ENCODE measurements at regions not wholly inside any gene's neighbourhood (a gene's known extent, or its start where the extent isn't known, plus 50 kb on each side); places are given as distances from the start of the nearest gene placed in this dataset.
"Not testable (repeated sequence)": the region's sequence is repeated elsewhere in the genome, so short reads cannot be mapped to it uniquely, and the experiment has no call there.

DNA sequence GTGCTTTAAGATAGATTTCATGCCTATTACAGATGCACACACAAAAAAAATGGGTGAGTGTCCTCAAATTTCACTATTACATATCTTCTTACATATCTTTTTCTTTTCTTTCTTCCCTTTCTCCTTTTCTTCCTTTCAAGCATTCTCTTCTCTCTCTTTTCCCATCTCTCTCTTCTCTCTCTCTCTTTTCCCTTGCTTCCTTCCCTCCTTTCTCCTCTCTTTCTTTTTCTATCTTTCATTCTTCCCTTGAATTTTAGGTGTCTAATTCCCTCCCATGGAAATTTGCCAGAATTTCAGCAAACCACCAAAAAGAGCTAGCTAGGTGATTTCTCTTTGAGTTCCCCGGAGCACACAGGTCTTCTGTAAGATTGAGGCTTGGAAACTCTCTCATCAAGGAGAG is 395.3 kb upstream of the RUNX1 start:
- no peak for DNase-seq

DNA sequence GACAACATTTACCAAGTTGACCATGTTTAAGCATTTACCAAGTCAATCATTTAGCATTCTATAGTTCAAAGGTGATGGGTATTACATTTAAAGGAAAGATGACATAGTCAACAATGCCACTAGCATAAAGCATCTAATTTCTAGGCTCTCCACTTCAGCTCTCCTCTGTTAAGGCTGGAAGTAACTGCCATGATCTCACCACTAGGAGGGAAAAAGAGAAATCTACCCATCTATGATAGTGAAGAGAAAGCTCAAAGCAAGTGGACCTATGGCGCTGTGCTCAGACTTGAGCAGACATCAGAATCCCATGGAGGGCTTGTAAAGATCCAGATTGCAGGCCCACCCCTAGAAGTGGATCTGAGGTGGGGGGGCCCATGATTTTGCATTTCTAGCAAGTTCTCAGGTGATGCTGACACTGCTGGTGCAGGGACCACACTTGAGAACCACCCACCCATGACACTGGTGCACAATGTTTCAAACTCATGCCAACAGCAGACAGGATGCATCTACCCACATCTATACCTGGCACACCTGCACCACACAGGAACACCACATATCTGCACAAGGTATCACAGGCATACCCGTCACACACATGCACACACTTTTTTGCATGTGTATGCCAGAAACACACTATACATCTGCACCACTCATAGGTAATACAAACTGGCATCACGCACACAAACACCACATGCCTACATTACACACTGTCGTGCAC is 392.9 kb upstream of the RUNX1 start:
- DNase-seq, result no peak

- peak; percentile 25 for DNase-seq
These were observed 389.7 kb upstream of the RUNX1 start for GRCh38 chr21:35438643-35439404.

- DNase-seq, result no peak
These were observed 388.8 kb upstream of the RUNX1 start for GRCh38 chr21:35437941-35438340.

DNA sequence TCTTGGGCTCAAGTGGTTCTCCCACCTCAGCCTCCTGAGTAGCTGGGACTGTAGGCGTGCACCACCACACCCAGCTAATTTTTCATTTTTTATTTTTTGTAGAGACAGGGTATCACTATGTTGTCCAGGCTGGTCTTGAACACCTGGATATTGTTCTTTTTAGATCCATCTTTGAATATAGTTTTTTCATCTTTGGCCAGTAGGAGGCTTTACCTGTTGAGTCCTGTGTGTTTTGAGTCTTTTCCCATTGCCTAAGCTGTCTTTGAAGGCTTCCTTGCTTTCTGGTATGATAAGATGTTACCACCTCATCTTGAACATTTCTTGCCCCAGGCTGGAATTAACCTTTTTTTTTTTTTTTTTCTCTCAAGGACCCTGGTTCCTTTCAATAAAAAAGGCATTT is 387.8 kb upstream of the RUNX1 start:
- no peak for DNase-seq

- not testable (repeated sequence) for DNase-seq
These were observed 383.5 kb upstream of the RUNX1 start for GRCh38 chr21:35432601-35433000.

GRCh38 chr21:35430260-35430659 is 381.2 kb upstream of the RUNX1 start:
- no peak for DNase-seq

GRCh38 chr21:35428937-35429336 is 379.8 kb upstream of the RUNX1 start:
- DNase-seq, result no peak

DNA sequence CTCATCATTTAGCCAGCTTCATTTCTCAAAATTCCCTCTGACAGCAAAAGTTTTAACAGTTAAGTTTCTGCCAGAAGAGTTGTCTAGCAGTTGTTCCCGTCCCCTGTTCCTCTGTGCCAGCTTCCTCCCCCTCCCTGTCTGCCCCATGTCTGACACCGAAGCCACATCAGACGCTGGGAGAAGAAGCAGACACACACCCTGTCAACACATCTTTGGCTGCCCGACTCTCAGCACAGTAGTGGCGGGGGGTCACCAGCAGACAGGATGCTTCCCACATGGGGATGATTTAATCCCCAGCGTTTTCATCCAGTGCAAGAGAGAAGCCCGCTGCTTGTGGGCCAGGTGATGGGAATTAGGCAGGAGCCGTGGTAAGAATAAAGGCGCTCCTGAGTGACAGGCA is 379.4 kb upstream of the RUNX1 start:
- no peak for DNase-seq

- no peak for DNase-seq
These were observed 378.9 kb upstream of the RUNX1 start for GRCh38 chr21:35428001-35428320.

GRCh38 chr21:35427320-35428000 is 378.4 kb upstream of the RUNX1 start:
- DNase-seq, result no peak

GRCh38 chr21:35426897-35427296 is 377.8 kb upstream of the RUNX1 start:
- no peak for DNase-seq

DNA sequence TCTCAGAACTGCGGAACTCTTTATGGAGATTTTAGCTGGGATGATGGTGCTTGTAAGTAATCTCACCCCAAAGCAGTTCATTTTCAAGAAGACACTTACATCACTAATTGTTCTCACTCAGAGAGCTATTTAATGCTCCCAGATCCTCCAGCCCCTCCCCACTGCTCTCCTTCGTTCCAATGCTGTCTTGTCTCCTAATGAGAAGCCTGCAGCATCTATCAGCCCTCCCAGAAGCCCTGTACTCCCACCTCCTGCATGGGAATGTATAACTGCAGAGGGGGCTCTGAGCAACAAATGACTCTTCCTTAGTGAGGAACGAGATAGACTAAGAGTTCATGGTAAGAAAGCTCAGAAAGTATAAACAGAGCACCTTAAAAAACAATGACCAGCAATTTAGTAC is 377.4 kb upstream of the RUNX1 start:
- DNase-seq, result no peak

DNA sequence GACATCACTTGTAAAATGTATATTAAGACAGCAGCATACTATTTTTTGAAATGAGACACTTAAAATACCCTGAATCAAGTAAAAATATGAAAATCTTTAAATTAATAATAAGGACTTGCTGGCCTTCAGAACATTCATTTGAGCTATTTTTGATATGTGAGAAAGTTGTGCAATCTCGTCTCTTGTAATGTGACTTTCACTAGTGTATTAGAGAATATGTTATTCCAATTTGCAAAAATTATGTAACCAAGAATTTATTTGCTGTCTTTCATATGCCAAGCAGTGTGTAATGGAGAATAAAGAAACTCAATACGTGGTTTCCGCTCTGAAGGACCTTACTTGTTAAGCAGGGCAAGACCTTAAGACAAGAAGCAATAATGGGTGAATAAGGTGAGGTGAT is 375.0 kb upstream of the RUNX1 start:
- DNase-seq, result no peak

- DNase-seq, result no peak
These were observed 374.6 kb upstream of the RUNX1 start for GRCh38 chr21:35423709-35424108.

DNA sequence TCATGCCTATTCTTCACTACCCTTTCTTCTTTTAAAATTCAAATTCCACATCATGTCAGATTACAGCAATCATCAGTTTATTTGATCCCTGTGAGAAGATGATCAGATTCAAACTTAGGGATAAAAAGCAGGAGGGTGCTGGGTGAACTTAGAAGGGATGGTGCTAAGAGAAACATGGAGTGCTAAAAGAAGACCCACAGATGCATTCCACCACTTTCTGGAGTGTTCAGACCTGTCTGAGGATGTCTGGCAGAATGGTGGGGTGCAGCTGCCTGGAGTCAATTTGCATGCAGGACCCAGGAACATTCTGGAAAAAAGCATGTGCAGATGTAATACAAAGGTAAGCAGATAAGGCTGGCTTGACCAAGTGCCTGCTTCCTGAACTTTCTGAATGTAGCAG is 372.9 kb upstream of the RUNX1 start:
- no peak for DNase-seq

GRCh38 chr21:35421221-35421620 is 372.1 kb upstream of the RUNX1 start:
- no peak for DNase-seq

DNA sequence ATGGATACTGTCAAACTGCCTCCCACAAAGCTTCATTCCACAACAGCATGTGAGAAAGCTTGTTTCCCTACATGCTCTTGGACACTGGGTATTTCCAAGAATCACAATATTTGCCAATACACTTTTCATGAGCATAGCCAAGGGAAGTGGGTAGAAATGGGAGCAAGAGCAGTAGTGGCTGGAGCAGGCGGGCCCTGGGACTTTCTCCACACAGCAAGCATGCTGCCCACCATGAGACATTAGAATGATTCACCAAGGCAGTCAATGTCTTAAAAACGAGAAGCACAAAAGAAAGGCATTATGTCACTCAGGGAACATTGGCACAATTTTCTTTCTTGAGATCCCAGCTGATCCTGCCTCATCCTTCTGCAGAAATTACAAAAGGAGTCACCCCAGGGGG is 371.6 kb upstream of the RUNX1 start:
- DNase-seq, result no peak

DNA sequence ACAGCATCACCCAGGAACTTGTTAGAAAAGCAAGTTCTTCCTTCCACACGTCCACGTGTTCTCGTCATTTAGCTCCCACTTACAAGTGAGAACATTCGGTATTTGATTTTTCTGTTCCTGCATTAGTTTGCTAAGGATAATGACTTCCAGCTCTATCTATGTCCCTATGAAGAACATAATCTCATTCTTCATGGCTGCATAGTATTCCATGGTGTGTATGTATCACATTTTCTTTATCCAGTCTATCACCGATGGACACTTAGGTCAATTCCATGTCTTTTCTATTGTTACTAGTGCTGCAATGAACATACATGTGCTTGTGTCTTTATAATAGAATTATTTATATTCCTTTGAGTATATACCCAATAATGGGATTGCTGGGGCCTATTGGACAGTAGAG is 368.7 kb upstream of the RUNX1 start:
- no peak for DNase-seq

DNA sequence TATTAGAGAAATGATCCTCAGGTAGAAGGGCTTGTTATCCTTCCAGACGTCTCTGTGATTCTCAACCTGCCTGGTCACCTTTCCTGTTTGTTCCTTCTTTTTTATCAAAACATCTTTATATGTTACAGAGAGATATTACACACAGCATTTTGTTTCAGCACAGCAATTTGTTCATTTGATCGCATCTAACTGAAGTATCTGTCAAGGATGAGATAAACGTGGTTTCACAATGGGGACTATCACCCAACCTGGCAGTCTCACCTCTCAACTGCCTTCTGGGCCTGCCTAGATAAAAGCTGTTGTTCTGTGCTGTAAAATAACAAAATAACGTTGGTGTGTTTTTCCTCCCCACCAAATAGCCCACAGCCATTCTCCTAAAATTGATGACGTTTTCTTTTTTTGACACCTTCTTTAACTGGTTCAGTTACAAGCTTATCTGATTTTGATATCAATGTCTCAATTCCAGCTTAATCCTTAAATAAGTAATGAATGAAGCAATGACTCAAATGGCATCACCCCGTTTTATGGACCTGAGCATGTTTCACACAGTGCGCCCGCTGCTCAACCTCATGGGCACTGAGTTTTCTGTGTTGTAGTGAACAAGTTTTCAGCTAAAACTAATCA is 367.9 kb upstream of the RUNX1 start:
- DNase-seq, result no peak

- DNase-seq, result no peak
These were observed 365.5 kb upstream of the RUNX1 start for GRCh38 chr21:35414507-35415139.

DNA sequence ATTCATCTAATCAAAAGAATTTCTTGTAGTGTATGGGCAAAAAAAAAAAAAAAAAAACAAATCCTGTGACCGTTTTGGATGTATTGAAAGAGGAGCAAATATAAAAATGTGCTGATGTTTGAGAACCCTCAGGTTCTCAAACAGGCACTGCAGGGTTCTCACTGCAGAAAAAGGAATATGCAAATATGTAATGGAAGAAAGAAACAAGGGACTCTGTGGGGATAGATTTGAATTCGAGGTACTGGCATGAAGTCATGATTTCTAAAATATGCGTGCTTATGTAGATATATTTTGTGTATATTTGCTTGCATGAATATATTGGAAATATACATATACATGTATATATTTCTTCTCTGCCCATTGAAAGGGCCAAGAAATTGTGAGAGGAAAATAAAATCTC is 365.0 kb upstream of the RUNX1 start:
- no peak for DNase-seq

GRCh38 chr21:35412231-35412630 is 363.1 kb upstream of the RUNX1 start:
- DNase-seq, result no peak

Data from NCI-H226 (cell line).